Type B pancreatic cell (in vitro differentiated cells): ENCODE measurements at regions not wholly inside any gene's neighbourhood (a gene's known extent, or its start where the extent isn't known, plus 50 kb on each side); places are given as distances from the start of the nearest gene placed in this dataset.
"Not testable (repeated sequence)": the region's sequence is repeated elsewhere in the genome, so short reads cannot be mapped to it uniquely, and the experiment has no call there.

Experiments used
- DNase-seq: peaks from one replicate; pipeline ENCODE4 v3.0.0; 2021; ENCODE audit warnings: mixed read lengths; ENCODE audit not compliant: unreplicated experiment; ENCODE audit errors: extremely low spot score
- H3K27ac Mint-ChIP-seq: 2 replicates; pipeline ENCODE4 v1.8.0; 2021; ENCODE audit warnings: mild to moderate bottlenecking, mixed read lengths
- H3K27me3 Mint-ChIP-seq: 2 replicates; pipeline ENCODE4 v1.8.0; 2021; ENCODE audit warnings: mixed read lengths
- H3K36me3 Mint-ChIP-seq: 2 replicates; pipeline ENCODE4 v1.8.0; 2021; ENCODE audit warnings: mixed read lengths
- H3K4me1 Mint-ChIP-seq: one replicate; pipeline ENCODE4 v1.8.0; 2021; ENCODE audit warnings: mixed read lengths; ENCODE audit not compliant: unreplicated experiment
- H3K4me3 Mint-ChIP-seq: 2 replicates; pipeline ENCODE4 v1.8.0; 2021; ENCODE audit warnings: mild to moderate bottlenecking, mixed read lengths
- H3K9me3 Mint-ChIP-seq: 2 replicates; pipeline ENCODE4 v1.8.0; 2021; ENCODE audit warnings: mixed read lengths
- CTCF ChIP-seq: fragments of 200-600 bp; sonication (generic); conservative IDR thresholded peaks from 2 replicates; pipeline ENCODE4 v1.5.0; 2021; ENCODE audit warnings: antibody characterized with exemption, mild to moderate bottlenecking

GRCh38 chr2:138365581-138365980 lies 136.0 kb upstream of the SPOPL start:
- Mint-ChIP-seq H3K27ac (no peak overlapping the region), H3K36me3 (no peaks in the 10 kb centered on the region), H3K4me1 (peaks cover 3% of the 10 kb centered on the region), H3K9me3 (peaks cover under 1% of the 10 kb centered on the region), H3K27me3 (no peaks in the 10 kb centered on the region), H3K4me3 (no peak overlapping the region)
- no peak for TF ChIP-seq CTCF
- no peak for DNase-seq

GRCh38 chr2:138369856-138370255 lies 131.7 kb upstream of the SPOPL start:
- Mint-ChIP-seq H3K9me3 (no peaks in the 10 kb centered on the region), H3K4me1 (peaks cover 3% of the 10 kb centered on the region), H3K27ac (no peak overlapping the region), H3K27me3 (no peaks in the 10 kb centered on the region), H3K4me3 (no peak overlapping the region), H3K36me3 (no peaks in the 10 kb centered on the region)
- DNase-seq, result no peak
- no peak for TF ChIP-seq CTCF

GRCh38 chr2:138373993-138374408 lies 127.6 kb upstream of the SPOPL start:
- no peaks in the 10 kb centered on the region for H3K9me3 Mint-ChIP-seq
- no peaks in the 10 kb centered on the region for H3K4me1 Mint-ChIP-seq
- no peak overlapping the region for H3K4me3 Mint-ChIP-seq
- DNase-seq, result no peak
- H3K36me3 Mint-ChIP-seq, result no peaks in the 10 kb centered on the region
- TF ChIP-seq CTCF, result peak; percentile 88
- H3K27ac Mint-ChIP-seq, result no peak overlapping the region
- H3K27me3 Mint-ChIP-seq, result no peaks in the 10 kb centered on the region

- Mint-ChIP-seq H3K9me3 (peaks cover 5% of the 10 kb centered on the region), H3K27me3 (no peaks in the 10 kb centered on the region), H3K4me3 (no peak overlapping the region), H3K36me3 (no peaks in the 10 kb centered on the region), H3K4me1 (no peaks in the 10 kb centered on the region), H3K27ac (no peak overlapping the region)
- no peak for TF ChIP-seq CTCF
- DNase-seq, result no peak
These were observed 120.2 kb upstream of the SPOPL start for GRCh38 chr2:138381373-138381772.

GRCh38 chr2:138382672-138383071 lies 118.9 kb upstream of the SPOPL start:
- Mint-ChIP-seq H3K27ac (no peak overlapping the region), H3K27me3 (no peaks in the 10 kb centered on the region), H3K9me3 (peaks cover 5% of the 10 kb centered on the region), H3K4me3 (no peak overlapping the region), H3K36me3 (no peaks in the 10 kb centered on the region), H3K4me1 (no peaks in the 10 kb centered on the region)
- TF ChIP-seq CTCF, result no peak
- DNase-seq, result no peak

- H3K4me3 Mint-ChIP-seq, H3K27me3 Mint-ChIP-seq, DNase-seq, H3K9me3 Mint-ChIP-seq, H3K27ac Mint-ChIP-seq, H3K36me3 Mint-ChIP-seq, H3K4me1 Mint-ChIP-seq: not testable (repeated sequence)
These were observed 115.4 kb upstream of the SPOPL start for GRCh38 chr2:138386191-138386590.
